Ovary (tissue), 3 donors: ENCODE measurements at regions not wholly inside any gene's neighbourhood (a gene's known extent, or its start where the extent isn't known, plus 50 kb on each side); places are given as distances from the start of the nearest gene placed in this dataset.

Experiments
- CTCF ChIP-seq, 3 donors: fragments of 450-650 bp in 2 of 3; fragments of 200-600 bp in 1 of 3; IDR thresholded peaks; one replicate each; pipeline versions ENCODE4 v1.5.1 to v1.8.0; 2016 to 2022; ENCODE audit warnings: antibody characterized with exemption in 3 of 3, mild to moderate bottlenecking in 1 of 3
- EP300 ChIP-seq: sonication (generic); formaldehyde crosslinking; IDR thresholded peaks from one replicate; pipeline ENCODE4 v1.6.1; 2017; ENCODE audit warnings: antibody characterized with exemption
- donor health status: DM: no; HTN: no; CAD: no.

- no peak for TF ChIP-seq EP300
- TF ChIP-seq CTCF (IDR thresholded peaks at IDR 0.05): no peak
These were observed 115.7 kb downstream of the PWWP3B start for GRCh38 chrX:106283841-106284240.
